Ascending aorta (tissue), 2 donors: ENCODE measurements at regions not wholly inside any gene's neighbourhood (a gene's known extent, or its start where the extent isn't known, plus 50 kb on each side); places are given as distances from the start of the nearest gene placed in this dataset.

Experiments used
- DNase-seq, 2 donors: peaks; one replicate each; pipeline ENCODE4 v3.0.0-alpha.2; 2019; ENCODE audit warnings: low spot score in 2 of 2
- H3K27ac ChIP-seq, 2 donors: fragments of 200-600 bp; sonication (generic); one replicate each; pipeline ENCODE4 v1.5.1; 2016 to 2017; ENCODE audit warnings: mild to moderate bottlenecking in 1 of 2
- H3K27me3 ChIP-seq: fragments of 200-600 bp; sonication (generic); one replicate; pipeline ENCODE4 v1.5.1; 2017
- H3K36me3 ChIP-seq, 2 donors: fragments of 200-600 bp; sonication (generic); one replicate each; pipeline ENCODE4 v1.5.1; 2016
- H3K4me1 ChIP-seq, 2 donors: fragments of 200-600 bp; sonication (generic); one replicate each; pipeline ENCODE4 v1.5.1; 2016 to 2017; ENCODE audit warnings: mild to moderate bottlenecking in 1 of 2
- H3K4me3 ChIP-seq, 2 donors: fragments of 200-600 bp; sonication (generic); one replicate each; pipeline ENCODE4 v1.5.1; 2016 to 2017; ENCODE audit warnings: mild to moderate bottlenecking in 1 of 2
- H3K9me3 ChIP-seq, 2 donors: fragments of 200-600 bp; sonication (generic); one replicate each; pipeline ENCODE4 v1.5.1; 2016
- CTCF ChIP-seq, 3 experiments: fragments of 200-600 bp in 2 of 3; fragments of 450-650 bp in 1 of 3; sonication (generic) in 2 of 3; IDR thresholded peaks; one replicate each; pipeline ENCODE4 v1.5.1; 2016 to 2019; ENCODE audit warnings: antibody characterized with exemption in 3 of 3, mild to moderate bottlenecking in 1 of 3, moderate library complexity in 1 of 3
- intact Hi-C: fragments of 100-400 bp; cut with DNase I; formaldehyde crosslinking; loops from one replicate; pipeline ENCODE4 v1.15.1; 2023

GRCh38 chr10:3881622-3882021 is 96.6 kb upstream of the KLF6 start:
- peaks cover 0 to 9% of the 10 kb centered on the region in 2 donors for H3K4me1 ChIP-seq
- DNase-seq: no peak
- H3K27ac ChIP-seq: no peak overlapping the region
- no peaks in the 10 kb centered on the region for H3K9me3 ChIP-seq
- no peaks in the 10 kb centered on the region for H3K27me3 ChIP-seq
- no peaks in the 10 kb centered on the region for H3K36me3 ChIP-seq
- intact Hi-C loops: loop anchor here (10.0 kb wide), 1 partner anchor 883 kb away; no protein-coding TSS in a partner anchor
- H3K4me3 ChIP-seq: no peak overlapping the region
- TF ChIP-seq CTCF (IDR thresholded peaks at IDR 0.05): no peak

- TF ChIP-seq CTCF (IDR thresholded peaks at IDR 0.05): no peak
- H3K4me3 ChIP-seq: no peak overlapping the region
- no peaks in the 10 kb centered on the region for H3K36me3 ChIP-seq
- no peak for DNase-seq
- no peaks in the 10 kb centered on the region for H3K27me3 ChIP-seq
- H3K9me3 ChIP-seq: no peaks in the 10 kb centered on the region
- H3K4me1 ChIP-seq: peaks cover 0 to 6% of the 10 kb centered on the region in 2 donors
- intact Hi-C loops: no loop called here
- no peak overlapping the region for H3K27ac ChIP-seq
Measured at GRCh38 chr10:3879073-3879472, 94.1 kb upstream of the KLF6 start.

DNA sequence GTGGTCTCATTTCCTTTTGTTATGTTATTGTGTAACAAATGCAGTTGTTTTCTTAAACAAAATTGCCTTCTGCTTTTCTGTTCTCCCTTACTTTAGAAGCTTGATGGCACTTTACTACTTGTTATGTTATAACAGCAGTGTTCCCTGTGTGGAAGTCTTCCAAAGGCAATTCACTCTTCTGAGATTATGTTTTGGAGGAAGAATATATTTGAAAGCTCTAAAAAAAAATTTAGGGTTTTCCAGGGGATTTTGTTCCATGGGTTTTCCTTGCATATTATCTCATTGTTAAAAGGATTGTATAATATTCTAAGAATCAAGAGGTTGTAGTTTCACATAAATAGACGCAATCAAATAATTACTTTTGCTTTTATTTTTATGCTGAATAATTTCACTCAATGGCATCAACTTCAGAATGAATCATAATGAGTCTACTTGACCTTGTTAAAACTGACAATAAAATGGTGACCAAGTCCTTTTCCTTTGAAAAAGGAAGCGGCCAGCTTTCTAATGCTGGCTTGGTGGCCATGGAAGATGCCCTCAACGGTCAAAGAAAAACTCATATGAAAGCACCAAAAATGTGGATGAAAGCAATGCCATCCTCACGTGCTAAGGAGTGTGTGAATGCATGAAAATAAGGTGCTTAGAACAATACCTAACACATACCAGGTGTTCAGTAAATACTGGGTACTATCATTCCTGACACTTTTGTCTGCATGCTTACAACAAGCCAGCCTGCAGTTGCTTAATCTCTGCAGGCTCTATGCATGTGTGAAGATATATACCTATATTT is 92.4 kb upstream of the KLF6 start:
- TF ChIP-seq CTCF (IDR thresholded peaks at IDR 0.05): no peak
- Histone ChIP-seq H3K9me3 (no peaks in the 10 kb centered on the region), H3K4me1 (peaks cover 0 to 9% of the 10 kb centered on the region in 2 donors), H3K27me3 (no peaks in the 10 kb centered on the region), H3K27ac (peak overlapping the region in 1 of 2 donors; percentile 43), H3K36me3 (no peaks in the 10 kb centered on the region), H3K4me3 (no peak overlapping the region)
- no peak for DNase-seq
- intact Hi-C loops: no loop called here

- Histone ChIP-seq H3K27me3 (no peaks in the 10 kb centered on the region), H3K36me3 (no peaks in the 10 kb centered on the region), H3K9me3 (no peaks in the 10 kb centered on the region), H3K4me3 (no peak overlapping the region), H3K27ac (peak overlapping the region in 1 of 2 donors; percentile 43), H3K4me1 (peaks cover 0 to 9% of the 10 kb centered on the region in 2 donors)
- TF ChIP-seq CTCF (IDR thresholded peaks at IDR 0.05): no peak
- intact Hi-C loops: no loop called here
- no peak for DNase-seq
Measured at GRCh38 chr10:3876350-3876962, 91.4 kb upstream of the KLF6 start.

- H3K27me3 ChIP-seq: no peaks in the 10 kb centered on the region
- H3K4me3 ChIP-seq: no peak overlapping the region
- no peaks in the 10 kb centered on the region for H3K36me3 ChIP-seq
- intact Hi-C loops: no loop called here
- no peak for TF ChIP-seq CTCF (IDR thresholded peaks at IDR 0.05)
- H3K9me3 ChIP-seq: no peaks in the 10 kb centered on the region
- DNase-seq: no peak
- no peak overlapping the region for H3K27ac ChIP-seq
- H3K4me1 ChIP-seq: peaks cover 0 to 9% of the 10 kb centered on the region in 2 donors
Measured at GRCh38 chr10:3875842-3876235, 90.8 kb upstream of the KLF6 start.
